NOMO-1 treated with DMSO at 0.1 percent for 48 hours (cell line): ENCODE measurements at regions not wholly inside any gene's neighbourhood (a gene's known extent, or its start where the extent isn't known, plus 50 kb on each side); places are given as distances from the start of the nearest gene placed in this dataset.

Experiments
- DNase-seq: peaks from one replicate; lab custom pipeline; 2025; ENCODE audit not compliant: unreplicated experiment; lab: John Stamatoyannopoulos, UW

- no peak for DNase-seq
These were observed 271.1 kb upstream of the CLEC14A start for GRCh38 chr14:38526826-38527501.

GRCh38 chr14:38524636-38525509, 269.0 kb upstream of the CLEC14A start:
- no peak for DNase-seq

GRCh38 chr14:38522724-38523123, 266.8 kb upstream of the CLEC14A start:
- DNase-seq = no peak

- no peak for DNase-seq
These were observed 265.7 kb upstream of the CLEC14A start for GRCh38 chr14:38521591-38521990.

- no peak for DNase-seq
These were observed 261.5 kb upstream of the CLEC14A start for GRCh38 chr14:38517426-38517825.

GRCh38 chr14:38512236-38512635, 256.3 kb upstream of the CLEC14A start:
- DNase-seq = no peak

- no peak for DNase-seq
These were observed 251.4 kb upstream of the CLEC14A start for GRCh38 chr14:38507299-38507698.

GRCh38 chr14:38505973-38506249, 250.0 kb upstream of the CLEC14A start:
- DNase-seq = no peak

GRCh38 chr14:38505221-38505972, 249.5 kb upstream of the CLEC14A start:
- no peak for DNase-seq

- no peak for DNase-seq
These were observed 248.3 kb upstream of the CLEC14A start for GRCh38 chr14:38504175-38504574.

- DNase-seq = no peak
These were observed 246.3 kb upstream of the CLEC14A start for GRCh38 chr14:38502239-38502638.

GRCh38 chr14:38500125-38500524, 244.2 kb upstream of the CLEC14A start:
- no peak for DNase-seq

GRCh38 chr14:38496092-38496491, 240.2 kb upstream of the CLEC14A start:
- no peak for DNase-seq

GRCh38 chr14:38490273-38490672, 234.4 kb upstream of the CLEC14A start:
- DNase-seq = no peak

- DNase-seq = no peak
These were observed 229.1 kb upstream of the CLEC14A start for GRCh38 chr14:38485026-38485425.

- no peak for DNase-seq
These were observed 226.2 kb upstream of the CLEC14A start for GRCh38 chr14:38481952-38482678.

- no peak for DNase-seq
These were observed 213.3 kb upstream of the CLEC14A start for GRCh38 chr14:38469156-38469555.

GRCh38 chr14:38442208-38442607, 186.3 kb upstream of the CLEC14A start:
- no peak for DNase-seq

- no peak for DNase-seq
These were observed 176.3 kb upstream of the CLEC14A start for GRCh38 chr14:38432186-38432585.

- no peak for DNase-seq
These were observed 175.3 kb upstream of the CLEC14A start for GRCh38 chr14:38431156-38431555.

- DNase-seq = no peak
These were observed 174.6 kb upstream of the CLEC14A start for GRCh38 chr14:38430522-38430921.
